ES-I3 (cell line): ENCODE measurements at regions not wholly inside any gene's neighbourhood (a gene's known extent, or its start where the extent isn't known, plus 50 kb on each side); places are given as distances from the start of the nearest gene placed in this dataset.
"Not testable (repeated sequence)": the region's sequence is repeated elsewhere in the genome, so short reads cannot be mapped to it uniquely, and the experiment has no call there.

Experiments used
- H3K36me3 ChIP-seq: 2 replicates; pipeline ENCODE4 v1.6.1; 2013; ENCODE audit warnings: mild to moderate bottlenecking, low read length, control low read depth, moderate library complexity; ENCODE audit not compliant: insufficient read depth
- H3K4me1 ChIP-seq: 2 replicates; pipeline ENCODE4 v1.6.1; 2013; ENCODE audit warnings: mild to moderate bottlenecking, control low read depth, low read length; ENCODE audit not compliant: insufficient read depth
- H3K9ac ChIP-seq: 2 replicates; pipeline ENCODE4 v1.6.1; 2013; ENCODE audit warnings: low read depth, mild to moderate bottlenecking, low read length, moderate library complexity
- H3K9me3 ChIP-seq: 2 replicates; pipeline ENCODE4 v1.6.1; 2013; ENCODE audit warnings: mild to moderate bottlenecking, low read length, moderate library complexity; ENCODE audit not compliant: control insufficient read depth, insufficient read depth

DNA sequence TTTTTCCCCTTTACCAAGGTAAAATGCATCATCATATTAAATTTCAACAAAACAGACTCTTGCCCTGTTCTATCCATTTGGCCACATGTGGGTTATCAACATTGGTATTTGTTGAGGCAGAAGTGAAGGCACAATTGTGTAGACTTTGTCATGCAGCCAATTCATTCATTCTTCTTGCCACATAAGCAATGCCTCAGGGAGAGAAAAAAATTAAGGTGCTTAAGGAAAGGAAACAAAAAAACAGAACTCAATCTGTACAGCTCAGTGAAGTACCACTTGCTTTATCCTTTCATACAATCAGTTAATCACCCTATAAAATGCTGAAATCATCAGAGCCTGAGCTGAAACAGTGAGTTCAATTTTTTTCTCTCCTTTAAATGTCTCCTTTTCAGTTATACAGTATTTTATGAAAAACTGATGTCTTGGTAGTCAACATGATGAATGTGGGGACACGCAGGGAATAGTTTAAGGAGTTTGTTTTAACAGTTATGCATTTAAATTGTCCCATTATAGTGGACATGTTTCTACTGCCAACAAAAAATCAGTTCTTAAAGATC lies 588.9 kb downstream of the MFSD1 start:
- Histone ChIP-seq H3K4me1 (no peaks in the 10 kb centered on the region), H3K36me3 (no peaks in the 10 kb centered on the region), H3K9me3 (no peaks in the 10 kb centered on the region), H3K9ac (no peak overlapping the region)

DNA sequence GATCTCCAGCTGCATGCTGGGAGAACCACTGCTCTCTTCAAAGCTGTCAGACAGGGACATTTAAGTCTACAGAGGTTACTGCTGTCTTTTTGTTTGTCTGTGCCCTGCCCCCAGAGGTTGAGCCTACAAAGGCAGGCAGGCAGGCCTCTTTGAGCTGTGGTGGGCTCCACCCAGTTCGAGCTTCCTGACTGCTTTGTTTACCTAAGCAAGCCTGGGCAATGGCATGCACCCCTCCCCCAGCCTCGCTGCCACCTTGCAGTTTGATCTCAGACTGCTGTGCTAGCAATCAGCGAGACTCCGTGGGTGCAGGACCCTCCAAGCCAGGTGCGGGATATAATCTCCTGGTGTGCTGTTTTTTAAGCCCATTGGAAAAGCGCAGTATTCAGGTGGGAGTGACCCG lies 591.0 kb upstream of the IL12A start:
- H3K4me1 ChIP-seq, H3K9me3 ChIP-seq, H3K36me3 ChIP-seq, H3K9ac ChIP-seq: not testable (repeated sequence)

DNA sequence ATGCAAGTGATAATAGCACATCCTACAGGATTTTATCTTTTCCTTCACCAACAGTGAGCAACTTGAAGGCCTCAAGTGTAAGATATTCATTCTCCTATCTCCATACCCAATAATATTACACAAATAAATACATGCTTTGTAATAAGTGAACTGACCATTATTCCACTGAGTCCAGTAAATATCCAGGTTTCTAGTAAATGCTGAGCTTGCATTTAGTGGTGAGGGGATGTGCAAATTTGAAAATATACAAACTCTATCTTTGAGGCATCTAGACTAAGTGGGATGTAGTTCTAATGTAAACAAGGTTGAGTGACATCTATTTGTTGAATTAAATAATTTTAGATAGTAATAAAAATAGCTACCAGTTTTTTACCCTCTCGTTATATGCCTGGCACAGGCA lies 587.6 kb upstream of the IL12A start:
- Histone ChIP-seq H3K4me1 (no peaks in the 10 kb centered on the region), H3K9ac (no peak overlapping the region), H3K36me3 (no peaks in the 10 kb centered on the region), H3K9me3 (peaks cover 4% of the 10 kb centered on the region; the same call in 1 of the 2 replicates)

DNA sequence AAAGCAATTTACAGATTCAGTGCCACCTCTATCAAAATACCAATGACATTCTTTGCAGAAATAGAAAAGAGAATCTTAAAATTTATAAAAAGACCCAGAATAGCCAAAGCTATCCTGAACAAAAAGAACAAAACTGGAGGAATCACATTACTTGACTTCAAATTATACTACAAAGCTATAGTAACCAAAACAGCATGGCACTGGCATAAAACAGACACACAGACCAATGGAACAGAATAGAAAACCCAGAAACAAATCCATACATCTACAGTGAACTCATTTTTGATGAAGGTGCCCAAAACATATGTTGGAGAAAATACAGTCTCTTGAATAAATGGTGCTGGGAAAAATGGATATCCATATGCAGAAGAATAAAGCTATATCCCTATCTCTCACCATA lies 578.9 kb upstream of the IL12A start:
- not testable (repeated sequence) for H3K9me3 ChIP-seq, H3K36me3 ChIP-seq, H3K4me1 ChIP-seq, H3K9ac ChIP-seq

DNA sequence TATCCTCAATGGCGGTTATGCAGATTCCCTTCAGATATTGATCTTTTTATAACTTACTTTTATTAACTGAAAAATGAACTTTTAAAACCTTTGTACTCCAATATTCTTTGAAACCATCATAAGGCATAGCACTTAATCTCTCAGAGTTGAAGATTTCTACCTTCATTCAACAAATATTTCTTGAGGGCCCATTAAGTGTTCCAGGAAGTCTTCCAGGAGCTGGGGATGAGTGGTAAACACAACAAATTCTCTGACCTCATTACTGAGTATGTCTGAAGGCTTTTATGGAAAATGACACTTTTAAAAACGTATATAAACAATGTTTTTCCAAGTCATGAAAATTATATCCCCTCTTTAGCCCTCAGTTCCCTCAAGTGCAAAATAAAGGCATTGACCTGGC lies 575.3 kb upstream of the IL12A start:
- Histone ChIP-seq H3K9ac (no peak overlapping the region), H3K36me3 (no peaks in the 10 kb centered on the region), H3K9me3 (peaks cover 2% of the 10 kb centered on the region; the same call in 1 of the 2 replicates), H3K4me1 (no peaks in the 10 kb centered on the region)

DNA sequence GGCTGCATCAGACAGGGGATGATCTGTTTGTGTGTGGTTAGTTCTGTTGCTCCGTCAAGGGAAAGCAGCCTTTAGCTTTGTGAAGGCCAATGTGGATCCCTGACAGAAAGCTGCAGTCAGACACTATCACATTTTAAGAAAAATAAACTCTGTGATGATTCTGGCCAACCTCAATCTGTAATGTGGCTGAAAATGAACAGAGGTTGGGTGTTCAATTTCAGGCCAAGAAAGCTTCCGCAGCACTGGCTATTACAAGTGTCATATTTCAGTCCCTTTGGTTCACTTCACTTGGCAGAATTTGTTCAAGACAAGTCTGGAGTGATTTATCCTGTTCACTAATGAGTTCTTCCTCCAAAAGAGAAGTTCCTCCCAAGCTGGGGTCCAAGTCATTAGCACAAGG lies 571.8 kb upstream of the IL12A start:
- H3K9me3 ChIP-seq = 0 out of 2 replicates have a peak, but pooled peaks cover 2% of the 10 kb centered on the region
- no peaks in the 10 kb centered on the region for H3K36me3 ChIP-seq
- no peak overlapping the region for H3K9ac ChIP-seq
- no peaks in the 10 kb centered on the region; the same call in 1 of the 2 replicates for H3K4me1 ChIP-seq

DNA sequence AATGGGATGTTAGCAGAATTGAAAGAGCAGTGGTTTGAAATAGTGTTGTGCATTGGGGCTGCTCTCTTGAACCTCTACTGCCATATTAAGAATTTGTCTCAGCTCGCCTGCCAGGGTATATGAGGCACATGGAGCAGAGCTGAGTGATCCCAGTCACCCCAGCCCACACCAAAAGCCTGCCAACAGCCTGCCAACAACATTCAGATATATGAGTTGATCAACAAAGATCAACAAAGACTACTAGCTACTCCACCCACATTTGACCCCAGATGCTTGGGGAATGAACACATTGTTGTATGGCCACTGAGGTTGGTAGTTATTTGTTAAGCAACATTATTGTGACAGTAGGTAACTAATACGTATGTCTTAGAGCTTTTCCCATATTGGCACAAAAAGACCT lies 570.9 kb upstream of the IL12A start:
- Histone ChIP-seq H3K4me1 (no peaks in the 10 kb centered on the region; the same call in 1 of the 2 replicates), H3K9ac (no peak overlapping the region), H3K9me3 (0 out of 2 replicates have a peak, but pooled peaks cover 2% of the 10 kb centered on the region), H3K36me3 (no peaks in the 10 kb centered on the region)

DNA sequence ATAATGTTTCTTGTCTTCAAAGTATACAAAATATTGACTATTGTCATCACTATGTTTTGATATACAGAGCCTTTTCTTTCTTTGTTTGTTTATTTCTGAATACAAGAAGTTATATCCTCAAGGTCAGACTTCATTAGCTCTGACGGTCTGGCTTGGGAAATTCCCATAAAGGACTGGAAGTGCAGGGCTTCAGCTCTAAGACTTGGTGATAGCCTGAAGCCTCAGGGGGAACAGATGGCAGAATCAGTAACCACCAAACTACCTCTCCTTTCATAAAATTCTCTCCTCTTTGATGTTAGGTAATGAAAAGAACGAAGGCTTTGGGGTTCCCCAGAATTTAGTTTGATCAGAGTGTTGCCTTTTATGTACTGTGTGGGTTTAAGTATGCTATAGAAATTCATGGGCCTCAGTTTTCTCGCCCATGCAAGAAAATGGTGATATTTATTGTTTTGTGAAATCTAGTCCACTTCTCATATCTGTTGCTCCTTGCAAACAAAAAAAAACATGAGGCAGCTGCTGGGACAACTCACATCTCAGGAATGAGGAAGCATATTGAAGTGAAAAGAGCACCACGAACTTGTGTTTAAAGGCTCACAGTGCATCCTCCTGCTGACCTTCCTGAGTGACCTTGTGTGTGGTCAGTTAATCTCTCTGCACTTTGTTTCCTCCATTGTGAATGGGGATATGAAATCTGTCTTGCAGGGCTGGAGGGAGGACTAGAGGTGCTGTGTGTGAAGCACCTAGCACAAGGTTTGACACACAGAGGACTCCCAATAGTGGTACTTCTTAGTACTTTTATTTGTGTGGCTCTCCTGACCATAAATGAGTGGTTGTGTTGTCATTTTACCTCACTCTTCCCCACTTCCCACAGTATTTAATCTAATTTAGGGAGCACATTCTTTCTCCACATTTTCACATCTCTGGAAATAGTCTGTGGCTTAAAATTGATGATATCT lies 569.8 kb upstream of the IL12A start:
- 0 out of 2 replicates have a peak, but pooled peaks cover 2% of the 10 kb centered on the region for H3K9me3 ChIP-seq

DNA sequence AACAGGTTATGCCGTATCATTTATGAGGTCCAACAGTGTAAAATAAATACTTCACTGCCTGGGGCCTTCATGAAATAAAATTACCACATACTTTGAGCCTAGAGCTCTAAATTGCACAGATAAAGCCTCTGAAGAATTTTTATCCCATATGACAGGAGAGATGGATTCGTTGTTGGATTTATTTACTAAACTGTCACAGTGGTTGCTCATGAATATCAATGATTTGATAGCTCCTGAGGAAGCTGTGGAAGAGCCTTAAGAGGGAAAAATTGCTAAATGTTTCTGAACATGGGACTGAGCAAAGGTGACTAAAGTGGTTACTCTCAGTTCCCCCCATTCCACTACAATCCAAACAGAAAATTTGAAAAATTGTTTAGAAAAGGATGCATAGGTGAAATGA lies 558.9 kb upstream of the IL12A start:
- H3K9ac ChIP-seq = no peak overlapping the region
- no peaks in the 10 kb centered on the region for H3K36me3 ChIP-seq
- no peaks in the 10 kb centered on the region for H3K4me1 ChIP-seq
- H3K9me3 ChIP-seq = no peaks in the 10 kb centered on the region

More for the DNA sequence above, 569.8 kb upstream of the IL12A start:
- Histone ChIP-seq H3K36me3 (no peaks in the 10 kb centered on the region), H3K4me1 (no peaks in the 10 kb centered on the region; the same call in 1 of the 2 replicates), H3K9ac (no peak overlapping the region)

DNA sequence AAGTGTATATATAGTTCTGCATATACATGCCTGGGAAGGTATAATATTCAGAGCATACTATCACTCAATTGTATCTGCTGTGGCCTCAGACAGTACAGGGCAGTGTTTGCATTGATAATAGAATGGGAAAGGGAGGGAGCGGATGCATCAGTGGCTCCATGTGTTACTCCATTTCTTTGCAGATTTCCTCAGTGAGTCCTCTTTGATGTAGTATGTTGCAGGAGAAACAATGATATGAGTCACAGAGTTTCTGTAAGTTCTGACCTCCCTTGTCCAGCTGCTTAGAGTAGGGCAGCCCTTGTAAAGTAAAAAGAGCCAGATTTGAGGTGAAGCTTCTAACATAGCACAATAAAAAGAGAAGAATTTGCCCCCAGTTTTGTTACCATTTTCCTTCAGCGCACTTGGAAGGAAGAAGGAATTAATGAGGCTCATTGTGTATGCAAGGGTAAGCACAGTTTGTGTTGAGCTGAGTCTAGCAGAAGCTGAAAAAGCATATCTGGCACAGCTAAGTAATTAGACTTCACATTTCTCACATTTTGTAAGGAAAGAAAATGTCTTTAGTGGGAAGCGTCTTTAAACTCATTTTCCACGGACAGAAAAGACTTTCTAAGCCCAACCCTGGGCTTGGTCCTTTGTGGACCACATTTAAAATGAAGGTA lies 555.8 kb upstream of the IL12A start:
- Histone ChIP-seq H3K9me3 (no peaks in the 10 kb centered on the region), H3K36me3 (no peaks in the 10 kb centered on the region), H3K9ac (no peak overlapping the region), H3K4me1 (no peaks in the 10 kb centered on the region)

DNA sequence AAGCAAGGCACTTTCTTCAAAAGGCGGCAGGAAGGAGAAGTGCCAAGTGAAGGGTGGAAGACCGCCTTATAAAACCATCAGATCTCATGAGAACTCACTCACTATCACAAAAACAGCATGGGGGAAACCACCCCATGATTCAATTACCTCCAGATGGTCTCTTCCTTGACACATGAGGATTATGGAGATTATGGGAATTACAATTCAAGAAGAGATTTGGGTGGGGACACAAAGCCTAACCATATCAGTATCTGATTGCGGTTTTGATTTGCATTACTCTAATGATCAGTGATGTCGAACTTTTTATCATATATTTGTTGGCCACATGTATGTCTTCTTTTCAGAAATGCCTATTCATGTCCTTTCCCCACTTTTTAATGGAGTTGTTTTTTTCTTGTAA lies 549.3 kb upstream of the IL12A start:
- H3K4me1 ChIP-seq = no peaks in the 10 kb centered on the region
- H3K9ac ChIP-seq = no peak overlapping the region
- no peaks in the 10 kb centered on the region for H3K36me3 ChIP-seq
- H3K9me3 ChIP-seq = no peaks in the 10 kb centered on the region

DNA sequence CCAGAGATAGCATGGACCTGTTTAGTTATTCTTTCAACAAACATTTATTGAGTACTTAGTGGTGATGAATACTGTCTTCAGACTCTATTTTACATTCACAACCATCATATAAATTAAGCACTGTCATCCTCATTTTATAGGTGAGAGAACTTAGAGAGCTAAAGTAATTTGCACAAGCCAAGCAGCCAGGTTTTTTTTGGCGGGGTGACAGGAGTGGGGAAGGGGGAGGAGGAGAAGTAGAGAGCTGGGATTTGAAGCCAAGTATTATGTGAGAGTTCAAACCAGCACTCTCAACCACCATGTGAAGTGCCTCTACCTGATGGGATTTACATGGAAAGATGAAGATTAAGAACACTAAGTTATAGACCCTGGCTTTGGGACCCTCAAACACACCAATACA lies 547.4 kb upstream of the IL12A start:
- Histone ChIP-seq H3K9me3 (no peaks in the 10 kb centered on the region), H3K4me1 (no peaks in the 10 kb centered on the region)

DNA sequence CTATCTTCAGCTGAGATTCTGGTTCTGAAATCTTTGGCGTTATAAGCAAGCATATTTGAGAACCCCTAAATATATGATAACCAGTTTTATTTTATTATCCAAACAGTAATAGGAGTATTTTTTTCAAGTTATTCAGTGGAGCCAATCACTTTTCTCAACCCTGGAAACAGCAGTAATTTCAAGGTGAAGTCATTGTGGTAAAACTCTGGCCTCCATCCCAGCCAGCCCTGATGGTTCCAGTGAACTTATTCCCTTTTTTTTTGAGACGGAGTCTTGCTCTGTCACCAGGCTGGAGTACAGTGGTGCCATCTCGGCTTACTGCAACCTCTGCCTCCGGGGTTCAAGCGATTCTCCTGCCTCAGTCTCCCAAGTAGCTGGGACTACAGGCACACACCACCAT lies 545.4 kb upstream of the IL12A start:
- H3K36me3 ChIP-seq = no peaks in the 10 kb centered on the region
- H3K9ac ChIP-seq = no peak overlapping the region
- H3K9me3 ChIP-seq = no peaks in the 10 kb centered on the region
- no peaks in the 10 kb centered on the region for H3K4me1 ChIP-seq

More for the DNA sequence above, 547.4 kb upstream of the IL12A start:
- Histone ChIP-seq H3K9ac (no peak overlapping the region), H3K36me3 (no peaks in the 10 kb centered on the region)

DNA sequence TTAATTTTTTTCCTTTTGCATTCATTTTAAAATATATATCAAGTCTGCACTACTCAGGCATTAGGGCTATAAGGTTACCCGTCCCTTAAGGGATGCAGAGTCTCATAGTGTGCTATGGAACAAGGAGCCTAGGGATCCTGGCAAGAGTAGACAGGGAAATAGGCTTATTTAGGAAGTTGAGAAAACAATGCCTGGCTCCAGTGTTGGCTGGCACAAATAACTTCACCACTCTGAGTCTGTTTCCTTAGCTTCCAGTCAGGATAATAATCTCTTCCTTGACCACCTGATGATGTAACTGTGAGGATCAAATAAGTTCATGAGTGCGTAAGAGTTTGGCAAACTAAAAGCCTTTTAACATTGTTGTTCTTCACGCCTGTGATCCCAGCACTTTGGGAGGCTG lies 540.8 kb upstream of the IL12A start:
- Histone ChIP-seq H3K36me3 (no peaks in the 10 kb centered on the region), H3K9ac (no peak overlapping the region), H3K9me3 (no peaks in the 10 kb centered on the region), H3K4me1 (no peaks in the 10 kb centered on the region)
